Mesenteric fat pad (tissue), 1 donor: ENCODE measurements at regions not wholly inside any gene's neighbourhood (a gene's known extent, or its start where the extent isn't known, plus 50 kb on each side); places are given as distances from the start of the nearest gene placed in this dataset.

Experiments
- DNase-seq: peaks from one replicate; pipeline ENCODE4 v3.0.0-alpha.2; 2020; ENCODE audit warnings: low spot score
- donor health status: DM: yes; HTN: yes; CAD: no.

GRCh38 chr14:104318558-104319490 is 180.4 kb downstream of the KIF26A start:
- peak; percentile 76 for DNase-seq

- DNase-seq = peak; percentile 82
Observed at GRCh38 chr14:104319491-104320241, 181.3 kb downstream of the KIF26A start.

GRCh38 chr14:104320611-104321086 is 182.3 kb downstream of the KIF26A start:
- peak; percentile 88 for DNase-seq

GRCh38 chr14:104321088-104321801 is 182.9 kb downstream of the KIF26A start:
- DNase-seq = peak; percentile 55

- DNase-seq = peak; percentile 77
Observed at GRCh38 chr14:104321802-104322130, 183.4 kb downstream of the KIF26A start.

GRCh38 chr14:104322531-104323366 is 184.4 kb downstream of the KIF26A start:
- DNase-seq = peak; percentile 71

- DNase-seq = peak; percentile 57
Observed at GRCh38 chr14:104323551-104324175, 185.3 kb downstream of the KIF26A start.

GRCh38 chr14:104326848-104327247 is 188.5 kb downstream of the KIF26A start:
- DNase-seq = peak; percentile 24

GRCh38 chr14:104328607-104329006 is 190.2 kb downstream of the KIF26A start:
- peak; percentile 57 for DNase-seq

- no peak for DNase-seq
Observed at GRCh38 chr14:104329793-104330192, 191.4 kb downstream of the KIF26A start.

GRCh38 chr14:104331871-104332605 is 193.7 kb downstream of the KIF26A start:
- peak; percentile 74 for DNase-seq

- DNase-seq = peak; percentile 85
Observed at GRCh38 chr14:104332634-104333270, 194.4 kb downstream of the KIF26A start.

- peak; percentile 79 for DNase-seq
Observed at GRCh38 chr14:104333646-104334423, 195.4 kb downstream of the KIF26A start.

GRCh38 chr14:104334424-104335161 is 196.2 kb downstream of the KIF26A start:
- DNase-seq = peak; percentile 64

- DNase-seq = peak; percentile 65
Observed at GRCh38 chr14:104335176-104335575, 196.8 kb downstream of the KIF26A start.

- no peak for DNase-seq
Observed at GRCh38 chr14:104335611-104336010, 197.2 kb downstream of the KIF26A start.

GRCh38 chr14:104337351-104337750 is 199.0 kb downstream of the KIF26A start:
- peak; percentile 51 for DNase-seq
